ENCODE measurements at regions not wholly inside any gene's neighbourhood (a gene's known extent, or its start where the extent isn't known, plus 50 kb on each side); places are given as distances from the start of the nearest gene placed in this dataset.
A peak's percentile ranks its signal among the peaks of the same experiment; 100 is the strongest.

DNA sequence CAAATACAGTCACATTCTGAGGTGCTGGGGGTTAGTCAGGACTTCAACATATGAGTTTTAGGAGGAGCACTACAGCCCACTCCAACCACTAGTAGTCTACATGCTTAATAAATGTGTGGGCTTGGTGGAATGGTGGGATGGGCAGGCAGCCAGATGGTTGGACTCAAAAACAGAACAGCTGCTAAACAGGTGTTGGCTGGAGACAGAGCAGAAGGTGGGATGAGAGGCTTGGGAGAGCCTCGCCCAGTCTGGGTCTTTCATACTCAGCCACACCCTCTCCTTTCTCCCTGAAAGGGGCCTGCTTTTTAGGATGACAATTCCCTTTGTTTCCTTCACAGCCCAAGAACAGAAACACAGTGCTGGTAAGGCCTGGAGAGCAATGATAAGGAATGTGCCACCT is 143.9 kb upstream of the KLHL29 start:
- no peak for DNase-seq

DNA sequence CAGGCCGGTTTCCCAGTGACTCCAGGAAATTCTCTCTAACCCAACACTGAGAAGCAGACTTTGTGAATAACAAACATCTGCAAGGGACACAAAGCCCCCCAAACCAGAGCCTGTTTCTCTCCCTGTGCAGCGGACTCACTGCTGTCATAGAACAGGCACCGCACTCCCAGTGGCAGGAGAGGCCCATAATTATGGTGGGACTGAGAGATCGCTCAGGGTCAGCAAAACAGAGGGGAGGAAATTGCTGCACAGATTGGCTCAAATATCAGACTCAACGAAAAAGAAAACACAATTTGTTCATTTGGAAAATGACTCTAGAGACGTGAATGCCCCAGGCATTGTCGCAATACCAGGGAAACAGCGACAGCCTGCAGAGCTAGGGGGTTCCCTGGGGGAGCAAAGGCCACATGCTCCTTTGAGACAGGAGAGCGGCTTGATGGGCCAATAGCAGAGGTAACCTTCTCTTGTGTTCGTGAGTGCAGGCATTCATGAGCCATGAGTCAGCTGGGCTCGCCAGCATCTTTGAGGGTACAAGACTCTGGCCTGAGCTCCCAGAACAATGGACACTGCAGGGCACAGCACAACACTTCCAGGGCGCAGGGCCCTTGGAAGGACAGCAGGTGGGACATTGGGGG is 143.3 kb upstream of the KLHL29 start:
- no peak for DNase-seq

DNA sequence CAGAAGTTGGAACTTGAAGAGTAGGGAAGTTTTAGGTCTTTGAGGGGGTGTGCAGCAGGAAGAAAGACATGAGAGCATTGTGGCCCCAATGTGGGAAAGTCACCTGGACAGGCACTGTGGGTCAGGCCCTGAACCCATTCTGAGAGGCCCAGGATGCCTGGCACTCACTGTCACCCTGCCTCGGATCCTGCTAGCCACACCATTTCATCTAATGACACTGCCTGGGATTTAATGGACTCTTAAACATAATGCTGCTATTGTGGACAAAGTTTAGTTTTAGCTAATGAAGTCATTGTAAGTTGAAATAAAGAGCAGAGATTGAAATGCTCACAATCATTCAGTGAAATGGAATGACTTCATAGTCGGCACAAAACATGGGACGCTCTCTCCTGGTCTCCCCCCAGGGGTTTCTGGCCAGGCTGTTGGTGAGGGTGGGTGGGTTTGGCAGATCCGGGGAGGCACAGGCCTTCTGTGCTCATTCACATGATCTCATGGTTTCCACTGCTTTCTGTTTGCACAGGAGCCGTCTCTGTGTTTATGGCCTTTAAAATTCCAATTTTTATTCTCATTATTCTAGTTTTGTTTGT is 141.8 kb upstream of the KLHL29 start:
- DNase-seq = no peak

DNA sequence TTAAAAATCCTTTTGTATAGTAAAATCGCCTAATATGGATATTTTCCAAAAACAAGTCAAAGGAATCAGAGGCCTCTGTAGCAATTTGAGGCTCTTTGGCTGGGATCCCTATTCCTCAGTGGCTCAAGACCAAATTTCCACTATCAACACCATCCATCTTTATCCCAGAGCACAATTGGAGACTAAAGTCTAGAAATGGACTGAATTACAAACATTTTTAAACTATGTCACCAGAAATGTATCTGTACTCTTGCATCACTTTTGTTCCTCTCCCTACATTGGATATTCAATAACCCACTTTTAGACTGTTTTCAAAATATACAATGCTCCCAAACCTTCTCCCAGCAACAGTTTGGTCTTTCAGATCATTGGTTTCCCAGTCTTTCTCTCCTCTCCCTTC is 140.4 kb upstream of the KLHL29 start:
- no peak for DNase-seq

DNA sequence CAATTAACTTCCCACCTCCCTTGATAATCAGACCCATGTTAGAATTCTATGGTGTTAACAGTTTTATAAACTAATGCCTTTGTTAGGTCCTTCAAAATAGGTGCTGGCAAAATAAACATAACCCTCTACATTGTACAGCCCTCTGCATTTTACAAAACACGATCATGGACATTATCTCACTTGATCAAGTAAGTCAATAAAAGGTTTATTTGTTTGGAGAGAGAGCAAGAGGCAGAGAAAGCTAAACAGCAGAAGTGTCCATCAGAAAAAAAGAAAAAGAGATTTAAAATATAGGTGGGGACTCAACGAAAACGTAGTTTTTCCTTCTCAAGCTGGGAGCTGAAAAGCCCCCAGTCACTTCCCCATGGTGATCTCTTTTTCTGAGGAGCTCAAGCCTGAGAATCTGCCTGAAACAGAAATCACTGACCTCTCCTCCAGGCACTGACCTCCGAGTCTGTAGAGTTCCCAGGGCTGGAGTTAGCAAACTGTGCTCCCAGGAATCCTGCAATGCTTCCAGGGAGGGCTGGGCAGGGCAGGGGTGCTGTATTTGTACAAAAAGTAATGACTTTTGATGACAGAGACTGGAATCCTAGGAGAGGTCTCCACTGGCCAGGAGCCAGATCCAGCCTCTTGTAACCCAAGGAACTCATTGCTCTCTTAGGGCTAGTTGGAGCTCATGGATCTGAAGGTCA is 137.8 kb upstream of the KLHL29 start:
- DNase-seq = no peak

DNA sequence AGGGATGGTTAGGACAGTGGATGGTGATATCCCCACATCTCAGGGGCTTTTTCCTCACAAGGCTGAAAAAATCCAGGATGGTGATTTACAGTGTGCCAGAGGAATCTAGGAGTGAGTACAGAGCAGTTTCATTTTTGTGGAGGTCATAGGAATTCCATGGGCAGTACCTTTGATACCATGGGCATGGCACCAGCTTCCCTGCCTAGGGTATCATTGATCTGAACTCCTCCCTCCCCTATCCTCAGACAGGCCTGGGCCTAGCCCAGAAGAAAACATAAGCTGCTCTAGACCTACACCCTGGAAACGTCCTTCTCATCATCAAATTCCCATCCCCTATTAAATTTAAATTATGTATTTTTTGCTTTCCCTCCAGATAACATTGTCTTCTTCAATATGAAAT is 136.3 kb upstream of the KLHL29 start:
- no peak for DNase-seq

DNA sequence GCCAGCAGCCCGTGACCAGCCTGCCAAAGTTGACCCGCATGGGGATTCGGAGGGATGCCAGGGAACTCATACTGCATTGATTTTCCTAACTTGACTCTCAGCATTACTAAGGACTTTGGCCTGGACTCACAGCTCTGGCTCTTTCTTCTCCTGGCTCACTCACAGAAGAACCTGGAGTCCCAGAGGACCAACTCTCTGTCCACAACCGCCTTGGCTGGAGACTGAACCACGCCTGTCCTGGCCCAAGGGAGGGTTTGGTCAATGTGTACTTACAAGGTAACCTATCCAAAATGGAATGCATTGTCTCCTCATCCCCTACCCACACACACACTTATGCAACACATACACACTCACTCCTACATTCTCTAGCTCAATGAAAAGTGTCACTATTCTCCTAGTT is 135.6 kb upstream of the KLHL29 start:
- DNase-seq = no peak

DNA sequence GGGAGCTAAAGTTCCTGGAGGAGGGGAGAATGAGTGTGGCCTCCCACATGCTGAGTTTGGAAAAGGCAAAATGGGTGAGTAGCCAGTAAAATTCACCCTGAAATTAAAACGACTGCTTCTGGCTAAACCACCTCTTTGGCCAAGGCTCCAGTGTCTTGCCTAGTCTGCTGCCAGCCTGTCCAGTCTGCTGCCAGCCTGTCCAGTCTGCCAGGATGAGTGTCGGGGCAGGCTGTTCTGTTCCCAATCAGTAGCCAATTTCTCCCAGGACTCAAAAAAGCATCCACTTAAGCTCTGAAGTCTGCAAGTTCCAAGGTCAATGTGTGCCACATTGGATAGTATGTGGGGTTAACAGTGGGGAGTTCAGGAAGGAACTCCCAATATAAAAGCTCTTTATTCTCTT is 134.6 kb upstream of the KLHL29 start:
- no peak for DNase-seq

DNA sequence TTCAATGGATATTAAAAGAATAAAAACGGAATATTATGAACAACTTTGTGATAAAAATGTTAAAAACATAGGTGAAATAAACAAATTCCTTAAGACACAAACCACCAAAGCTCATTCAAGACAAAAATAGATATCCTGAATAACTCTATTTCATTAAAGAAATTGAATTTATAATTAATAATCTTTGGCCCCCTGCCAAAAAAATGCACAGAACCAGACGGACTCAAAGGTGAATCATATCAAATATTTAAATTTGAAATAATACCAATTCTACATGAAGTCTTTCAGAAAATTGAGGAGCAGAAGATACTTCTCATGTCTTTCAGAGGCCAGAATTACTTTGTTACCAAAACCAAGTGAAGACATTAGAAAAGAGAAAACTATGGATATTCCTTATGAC is 128.3 kb upstream of the KLHL29 start:
- DNase-seq = no peak

DNA sequence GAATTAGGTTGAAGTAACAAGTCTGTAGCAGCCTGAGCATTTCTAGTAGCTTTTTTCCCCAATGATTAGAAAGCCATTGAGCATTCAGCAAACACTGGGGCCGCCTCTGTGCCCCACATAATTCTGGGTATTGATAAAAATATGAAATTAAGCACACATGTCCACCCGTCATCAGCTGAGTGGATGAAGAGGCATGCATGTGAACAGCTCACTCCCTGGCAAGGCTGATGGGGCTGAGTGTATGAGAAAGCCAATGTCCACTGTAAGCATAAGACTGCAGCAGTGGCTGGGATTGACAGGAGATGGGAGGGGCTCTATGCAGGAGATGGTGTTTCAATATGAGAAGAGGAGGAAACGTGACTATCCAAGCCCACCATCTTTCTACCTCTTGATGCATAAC is 124.4 kb upstream of the KLHL29 start:
- DNase-seq = no peak

DNA sequence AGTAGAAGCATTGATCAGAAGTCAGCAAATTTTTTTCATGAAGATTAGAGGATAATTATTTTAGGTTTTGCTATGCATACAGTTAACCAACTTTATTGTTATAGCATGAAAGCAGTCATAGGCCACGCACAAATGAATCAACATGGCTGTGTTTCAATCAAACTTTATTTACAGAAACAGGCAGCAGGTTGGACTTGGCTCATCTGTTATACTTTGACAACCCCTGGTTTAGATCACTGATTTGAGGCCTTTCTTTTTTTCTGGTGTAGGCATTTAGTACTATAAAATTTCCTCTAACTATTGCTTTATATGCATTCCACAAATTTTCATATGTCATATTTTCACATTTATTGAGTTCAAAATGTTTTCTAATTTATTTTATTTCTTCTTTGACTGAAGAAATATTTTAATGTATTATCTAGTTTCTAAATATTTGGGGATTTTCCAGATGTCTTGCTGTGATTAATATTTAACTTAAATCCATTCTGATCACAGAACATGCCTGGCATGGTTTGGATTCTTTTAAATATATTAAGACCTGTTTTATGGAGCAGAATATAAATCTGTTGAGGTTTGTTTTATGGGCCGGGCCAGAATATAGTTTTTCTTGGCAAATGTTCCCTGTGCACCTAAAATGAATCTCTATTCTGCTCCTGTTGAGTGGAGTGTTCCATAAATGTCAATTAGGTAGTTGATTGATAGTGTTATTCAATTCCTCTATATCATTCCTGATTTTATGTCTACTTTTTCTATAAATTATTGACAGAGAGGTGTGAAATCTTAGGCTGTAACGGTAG is 116.3 kb upstream of the KLHL29 start:
- DNase-seq = no peak

DNA sequence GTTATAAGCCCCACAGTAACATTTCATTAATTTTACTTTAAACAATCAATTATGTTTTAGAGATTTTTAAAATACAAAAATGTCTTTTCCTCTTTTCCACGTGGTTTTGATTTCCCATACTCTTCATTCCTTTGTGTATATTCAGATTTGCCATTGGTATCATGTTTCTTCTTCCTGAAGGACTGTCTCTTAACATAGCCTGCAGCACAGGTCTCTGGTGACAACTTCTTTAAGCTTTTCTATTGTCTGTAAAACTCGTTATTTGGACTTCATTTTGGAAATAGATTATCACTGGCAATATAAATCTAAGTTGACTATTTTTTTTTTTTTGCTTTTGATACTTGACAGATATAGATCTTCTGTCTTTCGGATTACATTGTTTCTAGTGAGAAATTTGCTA is 115.2 kb upstream of the KLHL29 start:
- DNase-seq = peak in 1 of 2 experiments; percentile 13

DNA sequence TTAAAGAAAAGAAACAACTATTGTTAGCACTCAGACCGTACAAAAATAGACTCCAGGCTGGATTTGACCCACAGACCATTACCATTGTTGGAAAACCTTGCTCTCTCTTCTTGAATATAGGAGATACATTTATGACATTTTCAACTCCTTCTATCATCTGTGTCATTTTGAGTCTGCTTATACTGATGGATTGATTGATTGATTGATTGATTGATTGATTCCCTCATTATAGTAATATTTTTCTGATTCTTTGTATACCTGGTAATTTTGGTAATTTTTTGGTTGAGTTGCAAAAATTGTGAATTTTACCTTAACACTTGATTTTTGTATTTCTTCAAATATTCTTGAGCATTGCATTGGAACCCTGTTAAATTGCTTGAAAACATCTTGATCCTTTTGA is 114.2 kb upstream of the KLHL29 start:
- DNase-seq = no peak

DNA sequence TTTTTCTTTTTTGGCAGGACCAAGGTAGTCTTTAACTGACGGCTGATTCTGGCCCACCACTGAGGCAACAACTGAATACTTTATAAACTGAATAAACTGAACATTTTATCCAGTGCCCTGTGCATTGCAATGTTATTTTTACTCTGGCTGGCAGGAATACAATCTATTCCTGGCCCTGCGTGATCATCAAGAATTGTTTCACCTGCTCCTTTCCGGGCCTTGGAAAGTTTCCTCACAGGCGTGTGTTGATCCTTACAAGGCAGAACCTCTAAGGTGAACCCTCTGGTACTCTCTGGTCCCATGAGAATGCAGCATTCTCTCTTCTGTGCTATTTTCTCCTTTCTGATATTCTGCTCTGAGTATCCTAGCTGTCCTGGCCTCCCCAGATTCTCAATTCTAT is 113.7 kb upstream of the KLHL29 start:
- DNase-seq = no peak

DNA sequence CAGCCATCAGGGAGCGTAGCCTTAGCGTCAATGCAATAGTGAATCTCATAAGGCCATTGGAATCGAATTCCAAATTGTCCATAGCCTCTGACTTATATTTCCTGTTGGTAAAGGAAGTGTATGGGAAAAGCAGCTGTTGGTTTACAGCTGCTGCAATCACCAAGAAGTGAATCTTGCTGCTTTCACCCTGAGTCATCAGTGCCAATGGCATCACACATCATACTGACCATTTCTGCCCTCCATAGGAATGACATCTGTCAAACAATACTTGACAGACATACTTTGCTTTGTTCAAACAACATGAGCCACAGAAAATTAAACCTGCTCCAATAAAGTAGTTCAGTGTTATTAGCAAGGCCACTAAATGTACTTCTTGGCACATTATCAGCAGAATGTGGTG is 111.2 kb upstream of the KLHL29 start:
- no peak for DNase-seq

DNA sequence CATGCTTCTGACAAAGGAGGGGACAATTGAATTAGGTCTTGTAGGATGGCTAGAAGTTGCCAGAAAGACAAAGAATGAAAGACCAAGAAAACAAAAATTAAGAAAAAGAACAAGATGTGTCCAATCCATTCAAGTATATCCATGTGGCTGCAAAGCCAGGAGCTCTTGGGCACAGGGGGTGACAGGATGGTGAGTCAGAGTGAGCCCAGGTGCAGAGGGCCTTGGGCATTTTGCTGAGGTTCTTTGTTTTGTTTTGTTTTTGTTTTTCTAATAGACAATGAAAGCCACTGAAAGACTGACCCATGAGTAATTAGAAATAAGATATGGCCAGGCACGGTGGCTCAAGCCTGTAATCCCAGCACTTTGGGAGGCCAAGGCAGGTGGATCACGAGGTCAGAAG is 104.6 kb upstream of the KLHL29 start:
- peak in 1 of 2 experiments; percentile 35 for DNase-seq

DNA sequence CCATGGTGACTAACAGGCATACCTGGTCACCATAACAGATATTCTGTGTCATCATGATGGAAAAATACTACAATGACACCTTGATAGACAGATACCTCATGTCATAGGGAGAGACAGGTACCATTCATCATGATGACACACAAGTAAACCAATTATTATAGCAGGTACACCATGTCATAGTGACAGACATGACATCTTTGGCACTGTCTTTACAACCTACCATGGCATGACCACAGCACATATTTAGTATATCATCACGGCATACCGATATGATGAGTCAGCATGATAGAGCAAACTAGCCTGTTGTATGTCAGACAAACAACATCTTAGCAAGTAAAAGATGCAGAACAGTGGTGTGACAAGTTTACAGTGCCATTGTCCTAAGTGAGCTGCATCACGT is 101.3 kb upstream of the KLHL29 start:
- DNase-seq = no peak

DNA sequence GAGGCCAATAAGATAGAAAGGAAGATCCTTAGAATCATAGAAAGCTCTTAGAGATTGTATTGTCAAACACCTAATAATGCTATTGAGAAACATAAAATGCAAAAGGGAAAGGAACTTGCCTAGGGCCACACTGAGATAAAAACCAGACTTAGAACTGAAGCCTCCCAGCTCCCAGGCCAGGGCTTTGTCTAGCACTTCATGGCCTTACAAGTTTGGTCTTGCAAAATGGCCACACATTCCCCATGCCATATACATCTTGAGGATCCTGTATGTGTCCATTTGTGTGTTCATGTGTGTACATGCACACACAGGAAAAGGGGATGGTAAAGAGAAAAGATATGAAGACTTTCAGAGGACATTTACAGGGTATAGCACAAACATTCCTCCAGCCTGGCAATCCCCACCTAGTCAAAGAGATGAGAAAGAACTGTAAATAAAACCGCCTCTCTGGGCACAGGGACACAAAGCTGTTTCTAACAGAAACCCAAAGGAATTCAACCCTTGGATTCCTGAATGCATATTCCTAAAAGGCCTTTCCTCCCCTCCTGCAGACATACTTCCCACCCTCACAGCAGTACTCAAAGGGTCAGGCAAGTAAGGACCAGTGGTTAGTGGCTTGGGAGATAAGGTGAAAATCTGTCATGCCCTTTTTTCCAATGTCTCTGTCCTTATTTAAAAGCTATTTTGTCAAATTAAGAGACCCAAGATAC is 99.7 kb upstream of the KLHL29 start:
- no peak for DNase-seq

DNA sequence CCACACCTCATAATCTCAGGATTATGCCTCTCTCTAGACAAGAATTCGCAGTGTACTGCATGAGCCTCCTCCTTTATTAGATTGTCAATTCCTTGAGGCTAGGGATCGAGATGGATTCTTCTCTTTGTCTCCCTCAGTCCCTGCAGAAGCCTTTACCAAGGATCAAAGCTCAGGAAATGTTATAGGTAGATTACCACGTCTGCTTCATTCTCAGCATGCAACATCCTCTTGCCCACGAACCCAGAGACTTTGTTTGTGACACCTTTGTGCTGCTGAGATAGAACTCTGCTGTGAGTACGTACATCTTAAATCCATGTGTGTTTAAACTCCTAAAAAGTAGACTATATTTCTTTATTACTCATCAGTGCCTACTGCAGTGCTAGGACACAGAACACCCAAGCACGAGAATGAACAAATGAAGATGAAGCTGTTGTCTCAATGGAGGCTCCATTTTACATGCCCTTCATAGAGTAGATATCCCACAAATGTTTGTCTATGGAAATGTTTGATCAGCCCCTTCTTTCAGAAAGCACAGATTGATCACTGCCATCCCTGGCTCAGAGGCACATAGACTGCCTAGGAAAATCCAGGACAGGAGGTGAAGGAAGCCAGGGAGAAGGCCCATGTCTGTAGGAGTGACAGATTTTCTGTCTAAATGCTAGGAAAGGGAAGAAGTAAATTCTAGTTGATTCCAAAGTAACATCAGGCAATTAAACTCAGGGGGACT is 98.8 kb upstream of the KLHL29 start:
- DNase-seq = no peak

DNA sequence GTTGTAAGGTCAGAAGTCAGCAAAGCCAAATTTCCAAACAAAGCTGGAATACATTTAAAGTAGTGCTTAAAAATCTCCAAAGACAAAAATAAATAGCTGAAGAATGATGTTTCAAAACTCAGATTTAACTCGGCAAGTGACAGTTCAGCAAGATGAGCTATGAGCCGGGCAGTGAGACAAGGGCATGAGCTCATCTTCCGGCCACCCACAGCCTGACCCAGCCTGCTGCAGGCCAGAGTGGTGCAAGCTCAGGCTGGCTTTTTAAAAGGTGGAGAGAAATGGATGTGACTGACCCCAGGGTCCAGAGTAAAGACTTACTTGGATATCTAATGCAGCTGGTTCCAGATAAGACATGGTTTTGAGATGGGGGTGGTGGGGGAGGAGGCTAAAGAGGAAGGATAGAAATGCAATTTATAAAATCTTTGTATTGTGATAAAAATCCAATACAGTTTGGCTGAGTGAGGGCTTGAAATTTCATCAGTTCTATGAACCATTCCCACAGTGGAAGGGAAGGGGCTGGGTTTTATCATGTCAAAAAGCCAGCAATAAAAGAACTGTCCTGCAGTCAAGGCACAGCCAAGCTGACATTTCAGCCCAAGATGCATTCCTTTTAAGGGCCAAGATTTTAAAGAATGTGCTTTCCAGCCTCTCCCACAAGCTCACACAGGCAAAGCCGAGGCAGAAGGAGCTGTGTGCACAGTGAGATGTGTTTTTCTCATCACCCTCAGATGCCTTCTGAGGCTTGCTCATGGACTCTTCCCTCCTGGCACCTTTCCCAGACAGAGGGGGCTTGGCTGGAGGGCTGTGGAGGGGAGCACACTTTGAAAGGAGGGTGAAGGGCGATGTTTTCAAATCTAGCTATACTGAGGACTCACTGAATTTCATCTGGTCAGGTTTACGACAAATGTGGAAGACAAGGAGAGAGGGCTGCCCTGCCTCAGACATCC is 97.9 kb upstream of the KLHL29 start:
- DNase-seq = no peak

DNA sequence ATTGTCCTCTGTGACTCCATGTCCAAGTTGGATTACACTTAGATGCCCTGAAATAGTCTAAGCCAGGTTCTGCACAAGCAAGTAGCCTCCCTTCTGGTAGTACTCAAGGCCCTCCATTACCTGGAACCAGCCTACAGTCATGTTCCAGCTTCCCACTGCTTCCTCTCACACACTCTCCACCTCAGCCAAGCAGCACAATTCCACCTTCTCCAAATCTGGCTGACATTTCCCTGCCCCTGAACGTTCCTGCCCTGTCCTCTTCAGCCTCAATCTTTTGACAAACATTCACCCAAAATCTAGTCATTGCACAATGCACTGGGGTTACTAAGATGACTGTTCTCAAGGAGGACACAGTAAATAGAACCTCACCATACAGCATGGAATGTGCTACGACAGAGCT is 95.3 kb upstream of the KLHL29 start:
- DNase-seq = no peak

All from SW 1271 (cell line).